HEK293 (cell line): ENCODE measurements at regions not wholly inside any gene's neighbourhood (a gene's known extent, or its start where the extent isn't known, plus 50 kb on each side); places are given as distances from the start of the nearest gene placed in this dataset.

Experiments
- FEZF1 ChIP-seq: fragments of 450-650 bp; formaldehyde crosslinking; IDR thresholded peaks from 2 replicates; pipeline ENCODE4 v1.5.1; 2016; ENCODE audit warnings: missing biosample characterization, missing genetic modification characterization
- GLIS2 ChIP-seq: fragments of 450-650 bp; formaldehyde crosslinking; IDR thresholded peaks from 2 replicates; pipeline ENCODE4 v1.5.1; 2016; ENCODE audit warnings: missing biosample characterization, missing genetic modification characterization
- KLF16 ChIP-seq: fragments of 450-650 bp; formaldehyde crosslinking; IDR thresholded peaks from 2 replicates; pipeline ENCODE4 v1.5.1; 2017; ENCODE audit warnings: missing biosample characterization, missing genetic modification characterization
- PRDM4 ChIP-seq: fragments of 450-650 bp; formaldehyde crosslinking; IDR thresholded peaks from 2 replicates; pipeline ENCODE4 v1.5.1; 2017; ENCODE audit warnings: missing biosample characterization, missing genetic modification characterization
- RBAK ChIP-seq: fragments of 450-650 bp; formaldehyde crosslinking; IDR thresholded peaks from 2 replicates; pipeline ENCODE4 v1.5.1; 2016; ENCODE audit warnings: missing biosample characterization, missing genetic modification characterization
- ZBTB44 ChIP-seq: fragments of 450-650 bp; IDR thresholded peaks from 2 replicates; pipeline ENCODE4 v1.5.1; 2018; ENCODE audit warnings: missing biosample characterization, mild to moderate bottlenecking, missing genetic modification characterization
- ZEB2 ChIP-seq: fragments of 450-650 bp; formaldehyde crosslinking; IDR thresholded peaks from 2 replicates; pipeline ENCODE4 v1.5.1; 2016; ENCODE audit warnings: missing biosample characterization, missing genetic modification characterization
- ZNF146 ChIP-seq: fragments of 450-650 bp; formaldehyde crosslinking; IDR thresholded peaks from 2 replicates; pipeline ENCODE4 v1.5.1; 2016; ENCODE audit warnings: missing biosample characterization, missing genetic modification characterization
- ZNF155 ChIP-seq: fragments of 450-650 bp; formaldehyde crosslinking; IDR thresholded peaks from 2 replicates; pipeline ENCODE4 v1.5.1; 2016; ENCODE audit warnings: missing biosample characterization, missing genetic modification characterization
- ZNF302 ChIP-seq: fragments of 450-650 bp; formaldehyde crosslinking; IDR thresholded peaks from 2 replicates; pipeline ENCODE4 v1.5.1; 2016; ENCODE audit warnings: missing biosample characterization, missing genetic modification characterization, low read depth
- ZNF335 ChIP-seq: fragments of 450-650 bp; formaldehyde crosslinking; conservative IDR thresholded peaks from 2 replicates; pipeline ENCODE4 v1.5.1; 2016; ENCODE audit warnings: missing biosample characterization, missing genetic modification characterization
- ZNF391 ChIP-seq: fragments of 450-650 bp; formaldehyde crosslinking; IDR thresholded peaks from 2 replicates; pipeline ENCODE4 v1.5.1; 2016; ENCODE audit warnings: low read depth, missing biosample characterization, missing genetic modification characterization, borderline replicate concordance
- ZNF394 ChIP-seq: fragments of 450-650 bp; formaldehyde crosslinking; IDR thresholded peaks from 2 replicates; pipeline ENCODE4 v1.5.1; 2016; ENCODE audit warnings: missing biosample characterization, missing genetic modification characterization, mild to moderate bottlenecking, moderate library complexity, borderline replicate concordance
- ZNF416 ChIP-seq: fragments of 450-650 bp; formaldehyde crosslinking; IDR thresholded peaks from 2 replicates; pipeline ENCODE4 v1.5.1; 2016; ENCODE audit warnings: missing biosample characterization, missing genetic modification characterization
- ZNF560 ChIP-seq: fragments of 450-650 bp; formaldehyde crosslinking; IDR thresholded peaks from 2 replicates; pipeline ENCODE4 v1.5.1; 2017; ENCODE audit warnings: missing biosample characterization, missing genetic modification characterization, borderline replicate concordance
- ZNF624 ChIP-seq: fragments of 450-650 bp; formaldehyde crosslinking; IDR thresholded peaks from 2 replicates; pipeline ENCODE4 v1.5.1; 2017; ENCODE audit warnings: missing biosample characterization, missing genetic modification characterization
- ZNF654 ChIP-seq: fragments of 450-650 bp; formaldehyde crosslinking; IDR thresholded peaks from 2 replicates; pipeline ENCODE4 v1.5.1; 2016; ENCODE audit warnings: low read depth, missing biosample characterization, missing genetic modification characterization
- ZNF785 ChIP-seq: fragments of 450-650 bp; formaldehyde crosslinking; IDR thresholded peaks from 2 replicates; pipeline ENCODE4 v1.5.1; 2016; ENCODE audit warnings: missing biosample characterization, missing genetic modification characterization
- ZNF830 ChIP-seq: fragments of 450-650 bp; IDR thresholded peaks from 2 replicates; pipeline ENCODE4 v1.5.0; 2018; ENCODE audit warnings: missing biosample characterization, missing genetic modification characterization, low read depth, mild to moderate bottlenecking, moderate library complexity
- ZNF843 ChIP-seq: fragments of 450-650 bp; formaldehyde crosslinking; IDR thresholded peaks from 2 replicates; pipeline ENCODE4 v1.5.1; 2016; ENCODE audit warnings: missing biosample characterization, missing genetic modification characterization
- TF ChIP-seq, protein P1 (sequence below): fragments of 450-650 bp; formaldehyde crosslinking; conservative IDR thresholded peaks from 2 replicates; pipeline ENCODE4 v1.5.1; 2016; ENCODE audit warnings: low read depth, missing biosample characterization, missing genetic modification characterization
- TF ChIP-seq, protein P2 (sequence below): fragments of 450-650 bp; formaldehyde crosslinking; IDR thresholded peaks from 2 replicates; pipeline ENCODE4 v1.5.1; 2017; ENCODE audit warnings: missing biosample characterization, mild to moderate bottlenecking, missing genetic modification characterization, moderate library complexity
- TF ChIP-seq, protein P3 (sequence below): fragments of 450-650 bp; formaldehyde crosslinking; IDR thresholded peaks from 2 replicates; pipeline ENCODE4 v1.5.0; 2017; ENCODE audit warnings: missing biosample characterization, missing genetic modification characterization, borderline replicate concordance
- TF ChIP-seq, protein P4 (sequence below): fragments of 450-650 bp; formaldehyde crosslinking; IDR thresholded peaks from 2 replicates; pipeline ENCODE4 v1.5.1; 2016; ENCODE audit warnings: missing biosample characterization, missing genetic modification characterization

GRCh38 chr16:85416228-85417109 lies 196.7 kb upstream of the GSE1 start (continued):
- TF ChIP-seq ZBTB44 (tag by site-specific recombination) (no peak), ZNF785 (tag by site-specific recombination) (no peak), ZNF335 (tag by site-specific recombination) (peak; percentile 31; the same call in 1 of the 2 replicates), FEZF1 (tag by site-specific recombination) (no peak), PRDM4 (tag by site-specific recombination) (no peak), ZNF394 (tag by site-specific recombination) (peak; percentile 36; the same call in 1 of the 2 replicates), ZNF391 (no peak), ZNF155 (tag by site-specific recombination) (no peak), ZNF624 (tag by site-specific recombination) (no peak), ZNF654 (tag by site-specific recombination) (0 out of 2 replicates have a peak, but pooled peaks have one; percentile 17), RBAK (tag by site-specific recombination) (no peak), ZNF830 (tag by site-specific recombination) (no peak), ZNF416 (no peak), ZNF843 (no peak), GLIS2 (tag by site-specific recombination) (peak; percentile 61; the same call in 1 of the 2 replicates), ZNF560 (tag by site-specific recombination) (no peak), ZEB2 (tag by site-specific recombination) (0 out of 2 replicates have a peak, but pooled peaks have one; percentile 29), ZNF302 (tag by site-specific recombination) (no peak), ZNF146 (tag by site-specific recombination) (no peak), KLF16 (tag by site-specific recombination) (0 out of 2 replicates have a peak, but pooled peaks have one; percentile 30)
- TF ChIP-seq, protein P1, sequence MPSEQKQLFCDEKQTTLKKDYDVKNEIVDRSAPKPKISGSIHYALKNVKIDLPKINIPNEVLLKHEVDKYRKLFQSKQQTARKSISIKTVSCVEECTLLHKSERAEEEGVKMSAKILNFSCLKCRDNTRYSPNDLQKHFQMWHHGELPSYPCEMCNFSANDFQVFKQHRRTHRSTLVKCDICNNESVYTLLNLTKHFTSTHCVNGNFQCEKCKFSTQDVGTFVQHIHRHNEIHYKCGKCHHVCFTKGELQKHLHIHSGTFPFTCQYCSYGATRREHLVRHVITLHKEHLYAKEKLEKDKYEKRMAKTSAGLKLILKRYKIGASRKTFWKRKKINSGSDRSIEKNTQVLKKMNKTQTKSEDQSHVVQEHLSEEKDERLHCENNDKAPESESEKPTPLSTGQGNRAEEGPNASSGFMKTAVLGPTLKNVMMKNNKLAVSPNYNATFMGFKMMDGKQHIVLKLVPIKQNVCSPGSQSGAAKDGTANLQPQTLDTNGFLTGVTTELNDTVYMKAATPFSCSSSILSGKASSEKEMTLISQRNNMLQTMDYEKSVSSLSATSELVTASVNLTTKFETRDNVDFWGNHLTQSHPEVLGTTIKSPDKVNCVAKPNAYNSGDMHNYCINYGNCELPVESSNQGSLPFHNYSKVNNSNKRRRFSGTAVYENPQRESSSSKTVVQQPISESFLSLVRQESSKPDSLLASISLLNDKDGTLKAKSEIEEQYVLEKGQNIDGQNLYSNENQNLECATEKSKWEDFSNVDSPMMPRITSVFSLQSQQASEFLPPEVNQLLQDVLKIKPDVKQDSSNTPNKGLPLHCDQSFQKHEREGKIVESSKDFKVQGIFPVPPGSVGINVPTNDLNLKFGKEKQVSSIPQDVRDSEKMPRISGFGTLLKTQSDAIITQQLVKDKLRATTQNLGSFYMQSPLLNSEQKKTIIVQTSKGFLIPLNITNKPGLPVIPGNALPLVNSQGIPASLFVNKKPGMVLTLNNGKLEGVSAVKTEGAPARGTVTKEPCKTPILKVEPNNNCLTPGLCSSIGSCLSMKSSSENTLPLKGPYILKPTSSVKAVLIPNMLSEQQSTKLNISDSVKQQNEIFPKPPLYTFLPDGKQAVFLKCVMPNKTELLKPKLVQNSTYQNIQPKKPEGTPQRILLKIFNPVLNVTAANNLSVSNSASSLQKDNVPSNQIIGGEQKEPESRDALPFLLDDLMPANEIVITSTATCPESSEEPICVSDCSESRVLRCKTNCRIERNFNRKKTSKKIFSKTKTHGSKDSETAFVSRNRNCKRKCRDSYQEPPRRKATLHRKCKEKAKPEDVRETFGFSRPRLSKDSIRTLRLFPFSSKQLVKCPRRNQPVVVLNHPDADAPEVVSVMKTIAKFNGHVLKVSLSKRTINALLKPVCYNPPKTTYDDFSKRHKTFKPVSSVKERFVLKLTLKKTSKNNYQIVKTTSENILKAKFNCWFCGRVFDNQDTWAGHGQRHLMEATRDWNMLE (tag by site-specific recombination), result no peak
- TF ChIP-seq, protein P2, sequence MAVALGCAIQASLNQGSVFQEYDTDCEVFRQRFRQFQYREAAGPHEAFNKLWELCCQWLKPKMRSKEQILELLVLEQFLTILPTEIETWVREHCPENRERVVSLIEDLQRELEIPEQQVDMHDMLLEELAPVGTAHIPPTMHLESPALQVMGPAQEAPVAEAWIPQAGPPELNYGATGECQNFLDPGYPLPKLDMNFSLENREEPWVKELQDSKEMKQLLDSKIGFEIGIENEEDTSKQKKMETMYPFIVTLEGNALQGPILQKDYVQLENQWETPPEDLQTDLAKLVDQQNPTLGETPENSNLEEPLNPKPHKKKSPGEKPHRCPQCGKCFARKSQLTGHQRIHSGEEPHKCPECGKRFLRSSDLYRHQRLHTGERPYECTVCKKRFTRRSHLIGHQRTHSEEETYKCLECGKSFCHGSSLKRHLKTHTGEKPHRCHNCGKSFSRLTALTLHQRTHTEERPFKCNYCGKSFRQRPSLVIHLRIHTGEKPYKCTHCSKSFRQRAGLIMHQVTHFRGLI, result no peak
- TF ChIP-seq, protein P3, sequence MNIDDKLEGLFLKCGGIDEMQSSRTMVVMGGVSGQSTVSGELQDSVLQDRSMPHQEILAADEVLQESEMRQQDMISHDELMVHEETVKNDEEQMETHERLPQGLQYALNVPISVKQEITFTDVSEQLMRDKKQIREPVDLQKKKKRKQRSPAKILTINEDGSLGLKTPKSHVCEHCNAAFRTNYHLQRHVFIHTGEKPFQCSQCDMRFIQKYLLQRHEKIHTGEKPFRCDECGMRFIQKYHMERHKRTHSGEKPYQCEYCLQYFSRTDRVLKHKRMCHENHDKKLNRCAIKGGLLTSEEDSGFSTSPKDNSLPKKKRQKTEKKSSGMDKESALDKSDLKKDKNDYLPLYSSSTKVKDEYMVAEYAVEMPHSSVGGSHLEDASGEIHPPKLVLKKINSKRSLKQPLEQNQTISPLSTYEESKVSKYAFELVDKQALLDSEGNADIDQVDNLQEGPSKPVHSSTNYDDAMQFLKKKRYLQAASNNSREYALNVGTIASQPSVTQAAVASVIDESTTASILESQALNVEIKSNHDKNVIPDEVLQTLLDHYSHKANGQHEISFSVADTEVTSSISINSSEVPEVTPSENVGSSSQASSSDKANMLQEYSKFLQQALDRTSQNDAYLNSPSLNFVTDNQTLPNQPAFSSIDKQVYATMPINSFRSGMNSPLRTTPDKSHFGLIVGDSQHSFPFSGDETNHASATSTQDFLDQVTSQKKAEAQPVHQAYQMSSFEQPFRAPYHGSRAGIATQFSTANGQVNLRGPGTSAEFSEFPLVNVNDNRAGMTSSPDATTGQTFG (tag by site-specific recombination), result no peak
- TF ChIP-seq, protein P4, sequence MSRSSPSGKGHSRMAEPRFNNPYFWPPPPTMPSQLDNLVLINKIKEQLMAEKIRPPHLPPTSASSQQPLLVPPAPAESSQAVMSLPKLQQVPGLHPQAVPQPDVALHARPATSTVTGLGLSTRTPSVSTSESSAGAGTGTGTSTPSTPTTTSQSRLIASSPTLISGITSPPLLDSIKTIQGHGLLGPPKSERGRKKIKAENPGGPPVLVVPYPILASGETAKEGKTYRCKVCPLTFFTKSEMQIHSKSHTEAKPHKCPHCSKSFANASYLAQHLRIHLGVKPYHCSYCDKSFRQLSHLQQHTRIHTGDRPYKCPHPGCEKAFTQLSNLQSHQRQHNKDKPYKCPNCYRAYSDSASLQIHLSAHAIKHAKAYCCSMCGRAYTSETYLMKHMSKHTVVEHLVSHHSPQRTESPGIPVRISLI (tag by site-specific recombination), result no peak
